H1 (cell line): ENCODE measurements at regions not wholly inside any gene's neighbourhood (a gene's known extent, or its start where the extent isn't known, plus 50 kb on each side); places are given as distances from the start of the nearest gene placed in this dataset.

ENCODE experiments used
- CTCF ChIA-PET: fragments of 300-600 bp; sonication (Branson Sonifier 250); formaldehyde crosslinking; loops from one replicate; lab custom pipeline; 2021; ENCODE audit not compliant: partially characterized antibody; lab: Charles Lee
- POLR2A ChIA-PET: fragments of 300-600 bp; sonication (Branson Sonifier 250); formaldehyde crosslinking; loops from one replicate; lab custom pipeline; 2021; ENCODE audit warnings: inconsistent platforms; ENCODE audit not compliant: partially characterized antibody; lab: Charles Lee
- DNase-seq, 2 experiments: peaks; one replicate each; pipeline versions ENCODE4 v3.0.0 to v3.0.0-alpha.2; 2010 to 2022; ENCODE audit warnings: low spot score in 2 of 2, low read depth in 1 of 2, mixed read lengths in 1 of 2
- FAIRE-seq: peaks from 2 replicates; lab custom pipeline; 2011; peaks lifted over from hg19 to GRCh38; lab: Jason Lieb, UNC
- H2AFZ ChIP-seq: 2 replicates; pipeline ENCODE4 v1.8.1; 2012; ENCODE audit warnings: low read length, inconsistent platforms
- H2AK5ac ChIP-seq: 2 replicates; pipeline ENCODE4 v1.6.1; 2013; ENCODE audit warnings: low read depth, low read length
- H2BK120ac ChIP-seq: replicated peaks from 2 replicates; pipeline ENCODE3; 2013; ENCODE audit warnings: low read depth, low read length, inconsistent platforms
- H2BK12ac ChIP-seq: 2 replicates; pipeline ENCODE4 v1.6.1; 2013; ENCODE audit warnings: low read depth, low read length
- H2BK15ac ChIP-seq: 2 replicates; pipeline ENCODE4 v1.6.1; 2013; ENCODE audit warnings: low read length
- H2BK20ac ChIP-seq: 2 replicates; pipeline ENCODE4 v1.6.1; 2013; ENCODE audit warnings: low read length
- H2BK5ac ChIP-seq: 2 replicates; pipeline ENCODE4 v1.6.1; 2013; ENCODE audit warnings: low read depth, low read length
- H3K14ac ChIP-seq: 2 replicates; pipeline ENCODE4 v1.6.1; 2013; ENCODE audit warnings: inconsistent platforms; ENCODE audit not compliant: insufficient read length
- H3K18ac ChIP-seq: 2 replicates; pipeline ENCODE4 v1.6.1; 2013; ENCODE audit warnings: low read length; ENCODE audit errors: extremely low read depth
- H3K23ac ChIP-seq: 2 replicates; pipeline ENCODE4 v1.6.1; 2013; ENCODE audit warnings: inconsistent platforms; ENCODE audit not compliant: insufficient read length
- H3K23me2 ChIP-seq: 2 replicates; pipeline ENCODE4 v1.6.1; 2013; ENCODE audit warnings: low read depth, low read length
- H3K27ac ChIP-seq: 2 replicates; pipeline ENCODE4 v1.6.1; 2011; ENCODE audit warnings: low read depth, low read length, inconsistent platforms
- H3K27me3 ChIP-seq, 4 experiments: replicated peaks in 1 of 4; 1 replicate in 1 of 4; 2 replicates in 3 of 4; pipeline versions ENCODE4 v1.6.1 to v1.8.1; 2011 to 2013; ENCODE audit warnings: low read length in 3 of 4, mild to moderate bottlenecking in 3 of 4, inconsistent platforms in 2 of 4, mixed read lengths in 2 of 4, moderate library complexity in 1 of 4; ENCODE audit not compliant: control insufficient read depth in 3 of 4, insufficient read depth in 3 of 4; ENCODE audit errors: extremely low read depth in 1 of 4
- H3K36me3 ChIP-seq, 4 experiments: 2 replicates each; pipeline versions ENCODE4 v1.6.1 to v1.8.1; 2011 to 2013; ENCODE audit warnings: mild to moderate bottlenecking in 4 of 4, low read length in 3 of 4, moderate library complexity in 2 of 4, control low read depth in 1 of 4, inconsistent platforms in 1 of 4; ENCODE audit not compliant: insufficient read depth in 4 of 4, control insufficient read depth in 2 of 4
- H3K4ac ChIP-seq: replicated peaks from 2 replicates; pipeline ENCODE3; 2013; ENCODE audit warnings: low read length, low read depth, mixed read lengths, inconsistent platforms; ENCODE audit not compliant: insufficient read length
- H3K4me1 ChIP-seq, 4 experiments: replicated peaks in 1 of 4; 1 replicate in 1 of 4; 2 replicates in 3 of 4; pipeline versions ENCODE4 v1.6.1 to v1.8.1; 2011 to 2013; ENCODE audit warnings: low read length in 3 of 4, inconsistent platforms in 2 of 4, mixed read lengths in 1 of 4; ENCODE audit not compliant: insufficient read depth in 4 of 4, control insufficient read depth in 3 of 4
- H3K4me2 ChIP-seq, 2 experiments: 2 replicates each; pipeline versions ENCODE4 v1.6.1 to v1.8.1; 2011 to 2013; ENCODE audit warnings: low read depth in 2 of 2, low read length in 2 of 2, control low read depth in 1 of 2, inconsistent platforms in 1 of 2, mild to moderate bottlenecking in 1 of 2; ENCODE audit not compliant: insufficient read depth in 1 of 2
- H3K4me3 ChIP-seq, 4 experiments: fragments of 200-600, 300-600 bp in 1 of 4; sonication (generic), shearing (Covaris generic), sonication (Bioruptor Twin) in 1 of 4; 2 replicates each; pipeline versions ENCODE4 v1.5.1 to v1.8.1; 2011 to 2016; ENCODE audit warnings: low read length in 4 of 4, low read depth in 3 of 4, control low read depth in 2 of 4, inconsistent platforms in 2 of 4, mild to moderate bottlenecking in 2 of 4, mixed read lengths in 1 of 4, moderate library complexity in 1 of 4; ENCODE audit not compliant: insufficient read depth in 2 of 4; ENCODE audit errors: extremely low read depth in 1 of 4
- H3K56ac ChIP-seq: replicated peaks from 2 replicates; pipeline ENCODE3; 2013; ENCODE audit warnings: low read depth, mild to moderate bottlenecking, mixed read lengths, low read length, inconsistent platforms; ENCODE audit not compliant: insufficient read length
- H3K79me1 ChIP-seq: 2 replicates; pipeline ENCODE4 v1.6.1; 2013; ENCODE audit warnings: low read depth, low read length, control low read depth
- H3K79me2 ChIP-seq, 2 experiments: 2 replicates each; pipeline versions ENCODE4 v1.6.1 to v1.8.1; 2012 to 2013; ENCODE audit warnings: low read length in 2 of 2, mild to moderate bottlenecking in 2 of 2, inconsistent platforms in 1 of 2; ENCODE audit not compliant: insufficient read depth in 2 of 2, control insufficient read depth in 1 of 2
- H3K9ac ChIP-seq, 4 experiments: replicated peaks in 1 of 4; 1 replicate in 1 of 4; 2 replicates in 3 of 4; pipeline versions ENCODE4 v1.6.1 to v1.8.1; 2011 to 2013; ENCODE audit warnings: low read depth in 3 of 4, low read length in 3 of 4, control low read depth in 2 of 4, mild to moderate bottlenecking in 2 of 4, moderate library complexity in 2 of 4, inconsistent platforms in 1 of 4; ENCODE audit errors: extremely low read depth in 1 of 4
- H3K9me3 ChIP-seq, 2 experiments: 2 replicates each; pipeline versions ENCODE4 v1.6.1 to v1.8.1; 2012 to 2013; ENCODE audit warnings: mild to moderate bottlenecking in 2 of 2, moderate library complexity in 2 of 2, control low read depth in 1 of 2, inconsistent platforms in 1 of 2, low read depth in 1 of 2, low read length in 1 of 2, mixed read lengths in 1 of 2; ENCODE audit not compliant: insufficient read depth in 2 of 2
- H4K20me1 ChIP-seq, 2 experiments: replicated peaks in 1 of 2; 2 replicates each; pipeline versions ENCODE3 to v1.8.1; 2011 to 2013; ENCODE audit warnings: inconsistent platforms in 2 of 2, low read length in 2 of 2, mild to moderate bottlenecking in 1 of 2; ENCODE audit not compliant: insufficient read depth in 2 of 2, control insufficient read depth in 1 of 2
- H4K5ac ChIP-seq: 2 replicates; pipeline ENCODE4 v1.6.1; 2013; ENCODE audit warnings: low read length, low read depth, mixed read lengths, inconsistent platforms; ENCODE audit not compliant: insufficient read length
- H4K8ac ChIP-seq: 2 replicates; pipeline ENCODE4 v1.8.0; 2013; ENCODE audit warnings: mild to moderate bottlenecking, moderate library complexity, low read length, inconsistent platforms; ENCODE audit not compliant: insufficient read depth; ENCODE audit errors: extremely low read depth
- H4K91ac ChIP-seq: replicated peaks from 2 replicates; pipeline ENCODE3; 2013; ENCODE audit warnings: low read length, mixed read lengths, inconsistent platforms; ENCODE audit not compliant: insufficient read length
- ATF2 ChIP-seq: IDR thresholded peaks from 2 replicates; pipeline ENCODE4 v1.6.1; 2012; ENCODE audit warnings: low read length, inconsistent platforms
- BRCA1 ChIP-seq: IDR thresholded peaks from 2 replicates; pipeline ENCODE4 v1.6.1; 2012; ENCODE audit warnings: low read depth, low read length, improper control_type of control experiment
- CREB1 ChIP-seq: IDR thresholded peaks from 2 replicates; pipeline ENCODE4 v1.6.1; 2012; ENCODE audit warnings: inconsistent platforms
- E2F6 ChIP-seq: IDR thresholded peaks from 2 replicates; pipeline ENCODE4 v1.6.1; 2012; ENCODE audit warnings: inconsistent platforms
- HDAC2 ChIP-seq, 2 experiments: fragments of 300-600 bp in 1 of 2; sonication (generic) in 1 of 2; IDR thresholded peaks; 2 replicates each; pipeline ENCODE4 v1.6.1; 2011 to 2012; ENCODE audit warnings: low read depth in 2 of 2, low read length in 2 of 2, mild to moderate bottlenecking in 2 of 2, moderate library complexity in 2 of 2, borderline replicate concordance in 1 of 2, inconsistent platforms in 1 of 2
- KDM5A ChIP-seq: fragments of 200-600 bp; IDR thresholded peaks from 2 replicates; pipeline ENCODE4 v1.7.1; 2012; ENCODE audit warnings: mild to moderate bottlenecking, low read length, inconsistent platforms, mixed read lengths
- POLR2AphosphoS5 ChIP-seq: IDR thresholded peaks from 2 replicates; pipeline ENCODE4 v1.6.1; 2011; ENCODE audit warnings: low read depth, low read length
- SAP30 ChIP-seq: fragments of 300-600 bp; sonication (generic); IDR thresholded peaks from 2 replicates; pipeline ENCODE4 v1.7.1; 2012; ENCODE audit warnings: low read length, moderate library complexity, mild to moderate bottlenecking, inconsistent platforms; ENCODE audit not compliant: insufficient read depth, insufficient replicate concordance
- SIRT6 ChIP-seq: IDR thresholded peaks from one replicate; pipeline ENCODE4 v1.7.1; 2012; ENCODE audit warnings: low read length, inconsistent platforms
- WGBS, 2 experiments: shearing (Covaris generic) in 1 of 2; methylation state at CpG; one replicate each; pipeline versions ENCODE4 v1.1.6 to v1.1.7; 2013 to 2015; ENCODE audit warnings: low lambda C conversion rate in 2 of 2, mixed read lengths in 2 of 2, inconsistent platforms in 1 of 2, low coverage in 1 of 2, missing lambda C conversion rate in 1 of 2; ENCODE audit not compliant: insufficient replicate concordance in 2 of 2, insufficient coverage in 1 of 2, insufficient read length in 1 of 2; ENCODE audit errors: extremely low coverage in 1 of 2, missing lambda C conversion rate in 1 of 2; 5-methylcytosine and 5-hydroxymethylcytosine counted together

- Histone ChIP-seq H3K4me1 (peaks cover 0 to 6% (median 1%) of the 10 kb centered on the region in 4 experiments; a peak in 2 of 7 replicates), H3K23ac (no peak overlapping the region), H2BK15ac (no peak overlapping the region), H4K5ac (no peak overlapping the region), H2BK20ac (no peak overlapping the region), H3K14ac (no peak overlapping the region), H3K27ac (no peak overlapping the region), H4K20me1 (no peaks in the 10 kb centered on the region), H3K79me1 (no peaks in the 10 kb centered on the region), H3K18ac (no peak overlapping the region), H3K9ac (no peak overlapping the region), H4K8ac (no peak overlapping the region), H2BK5ac (no peak overlapping the region), H3K23me2 (no peaks in the 10 kb centered on the region), H2BK120ac (no peak overlapping the region), H3K4ac (no peak overlapping the region), H2AK5ac (no peak overlapping the region), H3K36me3 (no peaks in the 10 kb centered on the region), H2BK12ac (no peak overlapping the region), H4K91ac (no peak overlapping the region), H3K56ac (no peak overlapping the region), H3K27me3 (no peaks in the 10 kb centered on the region), H3K4me3 (no peak overlapping the region), H3K79me2 (no peaks in the 10 kb centered on the region), H3K4me2 (no peak overlapping the region), H3K9me3 (no peaks in the 10 kb centered on the region), H2AFZ (no peak overlapping the region)
- POLR2A ChIA-PET = no interaction called here
- CTCF ChIA-PET = no interaction called here
- WGBS, 2 experiments = 88% methylated on average over 2 of the region's 2 CpGs; no CpG with 5 or more reads in 1 of the 2 experiments
- DNase-seq (no peak), FAIRE-seq (no peak)
- TF ChIP-seq KDM5A (no peak), POLR2AphosphoS5 (no peak), SAP30 (no peak), E2F6 (no peak), HDAC2 (IDR thresholded peaks at IDR 0.05; ENCODE audit: borderline replicate concordance in 1 of 2, low read depth in 2 of 2, low read length in 2 of 2) (no peak), CREB1 (no peak), ATF2 (no peak), SIRT6 (no peak), BRCA1 (no peak)
Measured at GRCh38 chr5:117010574-117010973, 436.0 kb upstream of the SEMA6A start.
